Ovary (tissue), 7 donors: ENCODE measurements at regions not wholly inside any gene's neighbourhood (a gene's known extent, or its start where the extent isn't known, plus 50 kb on each side); places are given as distances from the start of the nearest gene placed in this dataset.

Experiments
- DNase-seq, 5 donors: peaks; one replicate each; pipeline ENCODE4 v3.0.0-alpha.2; 2019 to 2020
- H3K27ac ChIP-seq, 2 donors: fragments of 200-600 bp; one replicate each; pipeline versions ENCODE4 v1.5.1 to v1.8.0; 2019 to 2022
- H3K27me3 ChIP-seq: fragments of 200-600 bp; one replicate; pipeline ENCODE4 v1.8.0; 2022
- H3K36me3 ChIP-seq: fragments of 200-600 bp; sonication (generic); one replicate; pipeline ENCODE4 v1.5.1; 2019
- H3K4me1 ChIP-seq: one replicate; pipeline ENCODE4 v1.8.1; 2013; ENCODE audit warnings: mild to moderate bottlenecking, moderate library complexity; ENCODE audit not compliant: insufficient read depth
- H3K4me3 ChIP-seq: fragments of 200-600 bp; sonication (generic); one replicate; pipeline ENCODE4 v1.5.1; 2017
- H3K9me3 ChIP-seq, 2 donors: fragments of 200-600 bp in 1 of 2; sonication (generic) in 1 of 2; one replicate each; pipeline versions ENCODE4 v1.5.1 to v1.8.1; 2013 to 2019; ENCODE audit warnings: mild to moderate bottlenecking in 1 of 2, moderate library complexity in 1 of 2
- EP300 ChIP-seq: sonication (generic); formaldehyde crosslinking; IDR thresholded peaks from one replicate; pipeline ENCODE4 v1.6.1; 2017; ENCODE audit warnings: antibody characterized with exemption
- POLR2A ChIP-seq: fragments of 450-650 bp; IDR thresholded peaks from one replicate; pipeline ENCODE4 v1.6.1; 2017; ENCODE audit warnings: antibody characterized with exemption, mild to moderate bottlenecking, moderate library complexity
- WGBS, 3 donors: extraction: QIAGEN DNeasy Blood & Tissue Kit in 1 of 3; methylation state at CpG; one replicate each; pipeline versions ENCODE4 v1.1.5 to v1.1.7; 2013 to 2017; 5-methylcytosine and 5-hydroxymethylcytosine counted together
- intact Hi-C, 4 donors: fragments of 100-400 bp; cut with DNase I; formaldehyde crosslinking; loops; one replicate each; pipeline versions ENCODE4 v1.11.0 to v1.15.1; 2022 to 2023
- TF ChIP-seq, protein P1 (sequence below), 3 donors: fragments of 450-650 bp in 2 of 3; fragments of 200-600 bp in 1 of 3; IDR thresholded peaks; one replicate each; pipeline versions ENCODE4 v1.5.1 to v1.8.0; 2016 to 2022; ENCODE audit warnings: antibody characterized with exemption in 3 of 3, mild to moderate bottlenecking in 1 of 3
- donor health status: DM: no; HTN: no; CAD: no; lungs with moderate emphysema.
- donor health status: DM: no; HTN: no; CAD: no.
- donor health status: Bipolar disorder and iron deficiency.
- donor health status: DM: no; HTN: no; CAD: no.
- donor health status: DM: yes; HTN: yes; CAD: no.

DNA sequence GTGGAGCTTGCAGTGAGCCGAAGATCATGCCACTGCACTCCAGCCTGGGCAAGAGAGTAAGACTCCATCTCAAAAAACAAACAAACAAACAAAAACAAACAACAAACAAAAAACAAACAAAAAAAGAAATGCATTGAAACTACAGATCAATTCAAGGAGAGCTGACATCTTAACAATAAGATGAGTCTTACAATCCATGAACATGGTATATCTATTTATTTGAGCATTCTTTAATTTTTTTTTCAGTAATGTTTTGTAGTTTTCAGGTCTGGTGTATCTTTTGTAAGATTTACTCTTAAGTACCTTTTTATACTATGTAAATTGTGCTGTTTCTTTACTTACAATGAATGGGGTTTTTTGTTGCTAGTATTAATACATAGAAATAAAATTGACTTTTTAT is 140.1 kb upstream of the DAPK1 start:
- Histone ChIP-seq H3K4me3 (no peak overlapping the region), H3K36me3 (no peaks in the 10 kb centered on the region), H3K27ac (no peak overlapping the region), H3K27me3 (no peaks in the 10 kb centered on the region), H3K9me3 (no peaks in the 10 kb centered on the region), H3K4me1 (no peaks in the 10 kb centered on the region)
- intact Hi-C loops = no loop called here
- no peak for TF ChIP-seq POLR2A
- TF ChIP-seq EP300 = no peak
- TF ChIP-seq, protein P1, sequence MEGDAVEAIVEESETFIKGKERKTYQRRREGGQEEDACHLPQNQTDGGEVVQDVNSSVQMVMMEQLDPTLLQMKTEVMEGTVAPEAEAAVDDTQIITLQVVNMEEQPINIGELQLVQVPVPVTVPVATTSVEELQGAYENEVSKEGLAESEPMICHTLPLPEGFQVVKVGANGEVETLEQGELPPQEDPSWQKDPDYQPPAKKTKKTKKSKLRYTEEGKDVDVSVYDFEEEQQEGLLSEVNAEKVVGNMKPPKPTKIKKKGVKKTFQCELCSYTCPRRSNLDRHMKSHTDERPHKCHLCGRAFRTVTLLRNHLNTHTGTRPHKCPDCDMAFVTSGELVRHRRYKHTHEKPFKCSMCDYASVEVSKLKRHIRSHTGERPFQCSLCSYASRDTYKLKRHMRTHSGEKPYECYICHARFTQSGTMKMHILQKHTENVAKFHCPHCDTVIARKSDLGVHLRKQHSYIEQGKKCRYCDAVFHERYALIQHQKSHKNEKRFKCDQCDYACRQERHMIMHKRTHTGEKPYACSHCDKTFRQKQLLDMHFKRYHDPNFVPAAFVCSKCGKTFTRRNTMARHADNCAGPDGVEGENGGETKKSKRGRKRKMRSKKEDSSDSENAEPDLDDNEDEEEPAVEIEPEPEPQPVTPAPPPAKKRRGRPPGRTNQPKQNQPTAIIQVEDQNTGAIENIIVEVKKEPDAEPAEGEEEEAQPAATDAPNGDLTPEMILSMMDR (IDR thresholded peaks at IDR 0.05) = no peak
- WGBS, 3 donors = 95 to 100% (median 97%) methylated on average over 1 of the region's 1 CpG
- no peak for DNase-seq

DNA sequence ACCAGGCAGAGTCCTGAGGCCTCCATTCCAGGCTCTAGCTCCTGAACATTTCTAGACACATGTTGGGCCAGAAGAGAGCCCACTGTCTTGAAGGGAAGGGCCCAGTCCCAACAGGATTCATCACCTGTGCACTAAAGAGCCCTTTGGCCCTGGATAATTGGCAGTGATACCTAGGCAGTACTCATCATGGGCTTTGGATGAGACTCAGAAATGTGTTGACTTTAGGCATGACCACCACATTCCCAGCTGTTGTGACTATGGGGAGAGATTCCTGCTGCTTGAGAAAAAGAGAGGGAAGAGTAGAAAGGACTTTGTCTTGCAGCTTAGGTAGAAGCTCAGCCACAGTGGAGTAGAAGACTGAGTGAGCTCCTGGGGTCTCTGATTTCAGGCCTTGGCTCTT is 138.4 kb upstream of the DAPK1 start:
- no peak for TF ChIP-seq EP300
- TF ChIP-seq, protein P1 (IDR thresholded peaks at IDR 0.05) = no peak
- no peak for TF ChIP-seq POLR2A
- no peaks in the 10 kb centered on the region for H3K27me3 ChIP-seq
- no peak for DNase-seq
- intact Hi-C loops = no loop called here
- H3K36me3 ChIP-seq = no peaks in the 10 kb centered on the region
- no peak overlapping the region for H3K4me3 ChIP-seq
- no peaks in the 10 kb centered on the region for H3K4me1 ChIP-seq
- no peak overlapping the region for H3K27ac ChIP-seq
- H3K9me3 ChIP-seq = no peaks in the 10 kb centered on the region

DNA sequence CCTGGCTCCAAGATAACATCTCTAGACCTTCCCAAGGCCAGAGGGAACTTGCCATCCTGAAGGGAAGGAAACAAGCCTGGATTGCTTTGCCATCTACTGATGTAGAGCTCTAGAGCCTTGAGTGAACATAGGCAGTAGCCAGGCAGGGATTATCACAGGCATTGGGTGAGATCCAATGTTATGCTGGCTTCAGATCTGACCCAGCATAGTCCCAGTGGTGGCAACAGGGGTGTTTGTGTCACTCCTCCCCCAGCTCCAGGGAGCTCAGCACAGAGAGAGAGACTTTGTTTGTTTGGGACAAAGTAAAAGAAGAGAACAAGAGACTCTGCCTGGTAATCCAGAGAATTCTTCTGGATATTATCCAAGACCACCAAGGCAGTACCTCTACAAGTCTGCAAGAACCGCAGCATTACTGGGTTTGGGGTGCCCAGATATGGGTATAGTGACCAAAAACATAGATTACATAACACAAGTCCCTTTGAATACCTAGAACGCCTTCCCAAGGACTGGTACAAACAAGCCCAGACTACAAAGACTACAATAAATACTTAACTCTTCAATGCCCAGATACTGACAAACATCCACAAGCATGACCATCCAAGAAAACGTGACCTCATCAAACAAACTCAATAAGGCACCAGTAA is 137.6 kb upstream of the DAPK1 start:
- intact Hi-C loops = no loop called here
- Histone ChIP-seq H3K4me3 (no peak overlapping the region), H3K9me3 (no peaks in the 10 kb centered on the region), H3K4me1 (no peaks in the 10 kb centered on the region), H3K27me3 (no peaks in the 10 kb centered on the region), H3K27ac (no peak overlapping the region), H3K36me3 (no peaks in the 10 kb centered on the region)
- no peak for DNase-seq
- 48 to 56% (median 51%) methylated on average over 3 of the region's 3 CpGs for WGBS, 3 donors
- TF ChIP-seq EP300 (no peak), POLR2A (no peak)
- TF ChIP-seq, protein P1 (IDR thresholded peaks at IDR 0.05) = no peak

DNA sequence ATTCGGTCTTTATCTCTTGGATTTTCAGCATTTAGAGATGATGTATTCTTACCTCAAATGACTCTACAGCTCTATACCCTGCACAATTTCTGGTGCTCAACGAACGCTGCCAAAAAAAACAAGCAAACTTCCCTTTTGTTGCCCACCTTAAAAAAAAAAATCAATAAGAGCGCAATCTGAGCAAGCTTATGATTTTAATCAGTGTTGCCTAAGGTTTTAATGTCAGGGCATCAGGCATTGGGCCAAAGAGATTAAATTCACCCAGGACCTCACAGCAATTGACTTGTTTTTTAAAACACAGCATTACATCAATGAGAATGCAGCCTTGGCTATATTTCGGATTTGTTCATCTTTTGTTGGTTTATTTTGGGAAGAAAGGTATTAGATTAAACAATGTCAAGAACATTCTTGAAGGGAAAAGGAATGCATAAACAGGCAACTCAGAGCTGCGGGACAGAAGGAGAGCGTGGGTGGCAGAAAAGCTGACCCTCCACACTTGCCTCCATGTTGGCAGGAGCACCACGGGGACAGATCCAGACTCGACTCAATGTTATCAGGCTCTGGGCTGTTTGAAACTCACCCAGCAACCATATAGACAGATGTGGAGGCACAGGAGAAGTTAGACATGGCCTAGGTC is 127.5 kb upstream of the DAPK1 start:
- Histone ChIP-seq H3K36me3 (no peaks in the 10 kb centered on the region), H3K27me3 (no peaks in the 10 kb centered on the region), H3K4me1 (peaks cover 4% of the 10 kb centered on the region), H3K9me3 (no peaks in the 10 kb centered on the region), H3K4me3 (no peak overlapping the region), H3K27ac (no peak overlapping the region)
- intact Hi-C loops = no loop called here
- 34 to 59% (median 42%) methylated on average over 9 of the region's 9 CpGs for WGBS, 3 donors
- no peak for DNase-seq
- no peak for TF ChIP-seq POLR2A
- no peak for TF ChIP-seq EP300
- TF ChIP-seq, protein P1 (IDR thresholded peaks at IDR 0.05) = no peak
